Mesenchymal stem cell (in vitro differentiated cells and primary cell): ENCODE measurements at regions not wholly inside any gene's neighbourhood (a gene's known extent, or its start where the extent isn't known, plus 50 kb on each side); places are given as distances from the start of the nearest gene placed in this dataset.

Experiments used
- DNase-seq: peaks from one replicate; pipeline ENCODE4 v3.0.0-alpha.2; 2013
- H2AFZ ChIP-seq: one replicate; pipeline ENCODE4 v1.6.1; 2013; ENCODE audit warnings: low read depth, mild to moderate bottlenecking, control low read depth, inconsistent platforms, low read length, moderate library complexity
- H2AK5ac ChIP-seq: 2 replicates; pipeline ENCODE4 v1.6.1; 2013; ENCODE audit warnings: low read length, moderate library complexity, mild to moderate bottlenecking, inconsistent platforms; ENCODE audit not compliant: severe bottlenecking
- H2BK120ac ChIP-seq: one replicate; pipeline ENCODE4 v1.6.1; 2013; ENCODE audit warnings: low read depth, mild to moderate bottlenecking, inconsistent platforms, low read length, moderate library complexity
- H2BK12ac ChIP-seq, 2 experiments: one replicate each; pipeline ENCODE4 v1.6.1; 2013; ENCODE audit warnings: inconsistent platforms in 2 of 2, low read length in 2 of 2, mild to moderate bottlenecking in 2 of 2, moderate library complexity in 2 of 2, control low read depth in 1 of 2
- H2BK15ac ChIP-seq: one replicate; pipeline ENCODE4 v1.6.1; 2013; ENCODE audit warnings: mild to moderate bottlenecking, low read depth, inconsistent platforms; ENCODE audit not compliant: poor library complexity, severe bottlenecking
- H2BK5ac ChIP-seq: 2 replicates; pipeline ENCODE4 v1.6.1; 2013; ENCODE audit warnings: low read depth, mild to moderate bottlenecking, low read length, control low read depth, inconsistent platforms; ENCODE audit not compliant: poor library complexity, severe bottlenecking
- H3K14ac ChIP-seq, 2 experiments: one replicate each; pipeline ENCODE4 v1.6.1; 2013; ENCODE audit warnings: inconsistent platforms in 2 of 2, low read length in 2 of 2, control low read depth in 1 of 2, mild to moderate bottlenecking in 1 of 2, moderate library complexity in 1 of 2
- H3K18ac ChIP-seq, 2 experiments: one replicate each; pipeline ENCODE4 v1.6.1; 2013; ENCODE audit warnings: inconsistent platforms in 2 of 2, low read length in 2 of 2, control low read depth in 1 of 2, low read depth in 1 of 2, mild to moderate bottlenecking in 1 of 2
- H3K23ac ChIP-seq, 2 experiments: one replicate each; pipeline ENCODE4 v1.6.1; 2013; ENCODE audit warnings: inconsistent platforms in 2 of 2, low read length in 2 of 2, mild to moderate bottlenecking in 2 of 2, moderate library complexity in 2 of 2, control low read depth in 1 of 2
- H3K27ac ChIP-seq: 2 replicates; pipeline ENCODE4 v1.5.1; 2013; ENCODE audit warnings: mild to moderate bottlenecking, moderate library complexity, low read length, control low read depth, inconsistent platforms; ENCODE audit not compliant: poor library complexity, severe bottlenecking
- H3K27me3 ChIP-seq, 2 experiments: 2 replicates each; pipeline versions ENCODE4 v1.6.1 to v1.7.0; 2013; ENCODE audit warnings: low read length in 2 of 2, mild to moderate bottlenecking in 2 of 2, moderate library complexity in 2 of 2, control low read depth in 1 of 2, inconsistent platforms in 1 of 2; ENCODE audit not compliant: control insufficient read depth in 1 of 2, insufficient read depth in 1 of 2
- H3K36me3 ChIP-seq, 2 experiments: 2 replicates each; pipeline versions ENCODE4 v1.6.1 to v1.7.0; 2013; ENCODE audit warnings: low read length in 2 of 2, control low read depth in 1 of 2, inconsistent platforms in 1 of 2, low read depth in 1 of 2, mild to moderate bottlenecking in 1 of 2; ENCODE audit not compliant: insufficient read depth in 2 of 2, control insufficient read depth in 1 of 2
- H3K4ac ChIP-seq, 2 experiments: one replicate each; pipeline ENCODE4 v1.6.1; 2013; ENCODE audit warnings: inconsistent platforms in 2 of 2, low read length in 2 of 2, mild to moderate bottlenecking in 2 of 2, moderate library complexity in 2 of 2, control low read depth in 1 of 2, low read depth in 1 of 2
- H3K4me1 ChIP-seq: 2 replicates; pipeline ENCODE4 v1.6.1; 2013; ENCODE audit warnings: low read depth, low read length, control low read depth; ENCODE audit not compliant: control insufficient read depth, insufficient read depth
- H3K4me2 ChIP-seq: 2 replicates; pipeline ENCODE4 v1.6.1; 2013; ENCODE audit warnings: low read length, mild to moderate bottlenecking, inconsistent platforms; ENCODE audit not compliant: poor library complexity, severe bottlenecking
- H3K4me3 ChIP-seq, 2 experiments: 2 replicates each; pipeline versions ENCODE4 v1.5.1 to v1.7.0; 2013; ENCODE audit warnings: low read length in 2 of 2, mild to moderate bottlenecking in 2 of 2, control low read depth in 1 of 2, low read depth in 1 of 2; ENCODE audit not compliant: insufficient read depth in 1 of 2
- H3K79me1 ChIP-seq: replicated peaks from 2 replicates; pipeline ENCODE4 v1.6.1; 2013; ENCODE audit warnings: mild to moderate bottlenecking, control low read depth, low read length, inconsistent platforms; ENCODE audit not compliant: poor library complexity, severe bottlenecking
- H3K9ac ChIP-seq: 2 replicates; pipeline ENCODE4 v1.7.0; 2013; ENCODE audit warnings: mild to moderate bottlenecking, low read length, moderate library complexity
- H3K9me3 ChIP-seq: 2 replicates; pipeline ENCODE4 v1.7.0; 2013; ENCODE audit warnings: mild to moderate bottlenecking, low read length; ENCODE audit not compliant: control insufficient read depth
- H4K8ac ChIP-seq: one replicate; pipeline ENCODE4 v1.6.1; 2013; ENCODE audit warnings: inconsistent platforms, mild to moderate bottlenecking, low read length, moderate library complexity
- H4K91ac ChIP-seq: one replicate; pipeline ENCODE4 v1.6.1; 2013; ENCODE audit warnings: mild to moderate bottlenecking, low read length, inconsistent platforms
- WGBS: methylation state at CpG from one replicate; pipeline ENCODE4 v1.1.7; 2013; ENCODE audit warnings: mixed read lengths; 5-methylcytosine and 5-hydroxymethylcytosine counted together

DNA sequence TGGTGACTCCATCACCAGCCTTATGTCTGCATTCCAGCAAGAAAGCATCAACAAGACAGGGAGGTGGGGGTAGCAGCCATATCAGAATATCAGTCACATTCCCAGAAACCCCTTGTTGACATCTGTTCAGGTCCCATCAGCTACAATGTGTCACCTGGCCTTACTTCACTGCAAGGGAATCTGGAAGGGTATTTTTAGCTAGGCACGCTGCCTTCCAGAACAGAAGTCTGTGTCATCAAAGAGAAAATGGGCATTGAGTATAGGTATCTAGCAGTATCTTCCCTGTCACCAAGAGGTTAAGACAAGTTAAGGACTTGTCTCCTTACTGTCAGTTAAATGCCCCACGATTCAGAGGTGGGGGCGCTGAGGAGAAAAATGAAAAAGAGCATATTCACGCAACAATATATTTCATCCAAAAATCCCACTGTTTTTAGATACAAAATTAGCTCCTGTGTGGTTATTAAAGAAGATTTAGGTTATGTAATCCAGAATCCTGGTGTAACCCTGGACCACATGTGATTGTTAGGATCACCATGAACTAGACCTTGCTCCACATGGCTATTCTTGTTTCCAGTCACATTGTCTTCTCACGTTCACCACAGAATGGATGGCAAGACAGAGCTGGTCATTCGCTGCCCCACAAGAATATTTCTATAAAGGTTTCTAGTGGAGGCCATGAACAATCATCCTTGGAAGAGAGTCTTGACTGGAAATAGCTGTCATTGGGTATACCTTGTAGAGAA lies 60.0 kb upstream of the PDHA1 start:
- H2AK5ac ChIP-seq: no peak overlapping the region
- no peak overlapping the region for H2BK120ac ChIP-seq
- H3K79me1 ChIP-seq: no peaks in the 10 kb centered on the region
- H3K14ac ChIP-seq: no peak overlapping the region
- H3K27me3 ChIP-seq: peaks cover 0 to 3% of the 10 kb centered on the region in 2 experiments
- H2BK12ac ChIP-seq: no peak overlapping the region
- no peak overlapping the region for H3K23ac ChIP-seq
- no peak overlapping the region for H2BK15ac ChIP-seq
- WGBS: 78% methylated on average over 3 of the region's 6 CpGs
- H3K4me2 ChIP-seq: no peak overlapping the region
- no peak overlapping the region for H3K4ac ChIP-seq
- H3K18ac ChIP-seq: no peak overlapping the region
- no peak overlapping the region for H3K27ac ChIP-seq
- no peaks in the 10 kb centered on the region for H3K4me1 ChIP-seq
- H3K9ac ChIP-seq: no peak overlapping the region
- H3K36me3 ChIP-seq: no peaks in the 10 kb centered on the region
- no peak overlapping the region for H2BK5ac ChIP-seq
- no peak overlapping the region for H4K91ac ChIP-seq
- no peak overlapping the region for H3K4me3 ChIP-seq
- H2AFZ ChIP-seq: no peak overlapping the region
- H3K9me3 ChIP-seq: no peaks in the 10 kb centered on the region
- no peak overlapping the region for H4K8ac ChIP-seq
- DNase-seq: no peak

DNA sequence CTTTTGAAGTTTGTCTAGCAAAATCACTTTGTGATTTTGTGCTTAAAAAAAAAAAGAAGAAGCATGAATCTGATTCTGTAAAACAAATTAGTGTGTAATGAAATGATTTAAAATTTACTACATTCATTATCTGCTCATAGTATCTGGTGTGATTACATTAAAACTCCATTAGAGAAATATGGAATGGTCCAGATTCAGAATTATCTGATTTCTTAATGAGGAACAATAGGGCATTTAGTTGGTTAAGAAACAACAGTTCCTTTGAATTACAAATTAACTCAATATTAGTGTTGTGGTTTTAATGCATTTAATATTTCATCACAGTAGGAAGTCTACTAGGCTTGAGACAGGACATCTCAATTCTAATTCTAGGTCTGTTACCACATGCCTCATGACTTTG lies 57.9 kb upstream of the PDHA1 start:
- H2AFZ ChIP-seq: no peak overlapping the region
- DNase-seq: no peak
- no peak overlapping the region for H3K27ac ChIP-seq

DNA sequence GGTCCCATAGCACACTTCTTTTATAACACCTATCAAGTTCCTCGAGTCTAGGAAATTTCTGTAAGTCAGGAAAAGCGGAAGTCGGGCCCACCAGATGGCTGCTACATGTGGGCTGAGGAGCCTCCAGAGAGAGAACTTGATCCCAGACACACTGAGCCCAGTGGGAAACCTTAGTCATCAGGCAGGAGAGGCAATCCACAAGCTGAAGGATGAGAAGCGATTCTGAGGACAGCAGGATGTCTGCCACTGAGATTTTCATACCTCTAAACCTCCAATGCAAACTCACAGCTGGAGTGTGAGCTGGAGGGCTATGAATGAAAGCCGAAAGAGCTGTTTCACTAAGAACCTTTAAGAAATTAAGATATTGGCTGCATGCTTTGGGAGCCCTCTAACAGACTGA lies 52.6 kb upstream of the PDHA1 start:
- Histone ChIP-seq H3K4me1 (no peaks in the 10 kb centered on the region), H4K91ac (no peak overlapping the region), H2BK12ac (no peak overlapping the region), H3K79me1 (no peaks in the 10 kb centered on the region), H3K27me3 (peaks cover 6 to 12% of the 10 kb centered on the region in 2 experiments), H2BK5ac (no peak overlapping the region), H3K36me3 (no peaks in the 10 kb centered on the region), H3K9ac (no peak overlapping the region), H2BK120ac (no peak overlapping the region), H3K14ac (no peak overlapping the region), H3K18ac (no peak overlapping the region), H3K9me3 (no peaks in the 10 kb centered on the region), H3K23ac (no peak overlapping the region), H2BK15ac (no peak overlapping the region), H3K4ac (no peak overlapping the region), H2AFZ (no peak overlapping the region), H3K4me2 (no peak overlapping the region), H4K8ac (no peak overlapping the region), H2AK5ac (no peak overlapping the region), H3K27ac (no peak overlapping the region), H3K4me3 (no peak overlapping the region)
- DNase-seq: no peak
- 43% methylated on average over 3 of the region's 5 CpGs for WGBS

More for the DNA sequence above, 57.9 kb upstream of the PDHA1 start:
- H3K9me3 ChIP-seq: no peaks in the 10 kb centered on the region
- H3K4me2 ChIP-seq: no peak overlapping the region
- H3K4ac ChIP-seq: no peak overlapping the region
- no peak overlapping the region for H2AK5ac ChIP-seq
- H2BK120ac ChIP-seq: no peak overlapping the region
- no peak overlapping the region for H4K8ac ChIP-seq
- no peak overlapping the region for H3K9ac ChIP-seq
- H3K18ac ChIP-seq: no peak overlapping the region
- no peak overlapping the region for H3K14ac ChIP-seq
- no peak overlapping the region for H4K91ac ChIP-seq
- no peak overlapping the region for H2BK15ac ChIP-seq
- H3K79me1 ChIP-seq: no peaks in the 10 kb centered on the region
- H3K4me1 ChIP-seq: no peaks in the 10 kb centered on the region
- H2BK12ac ChIP-seq: no peak overlapping the region
- H3K23ac ChIP-seq: no peak overlapping the region
- no peak overlapping the region for H3K4me3 ChIP-seq
- peaks cover 4 to 12% of the 10 kb centered on the region in 2 experiments for H3K27me3 ChIP-seq
- H2BK5ac ChIP-seq: no peak overlapping the region
- H3K36me3 ChIP-seq: no peaks in the 10 kb centered on the region

DNA sequence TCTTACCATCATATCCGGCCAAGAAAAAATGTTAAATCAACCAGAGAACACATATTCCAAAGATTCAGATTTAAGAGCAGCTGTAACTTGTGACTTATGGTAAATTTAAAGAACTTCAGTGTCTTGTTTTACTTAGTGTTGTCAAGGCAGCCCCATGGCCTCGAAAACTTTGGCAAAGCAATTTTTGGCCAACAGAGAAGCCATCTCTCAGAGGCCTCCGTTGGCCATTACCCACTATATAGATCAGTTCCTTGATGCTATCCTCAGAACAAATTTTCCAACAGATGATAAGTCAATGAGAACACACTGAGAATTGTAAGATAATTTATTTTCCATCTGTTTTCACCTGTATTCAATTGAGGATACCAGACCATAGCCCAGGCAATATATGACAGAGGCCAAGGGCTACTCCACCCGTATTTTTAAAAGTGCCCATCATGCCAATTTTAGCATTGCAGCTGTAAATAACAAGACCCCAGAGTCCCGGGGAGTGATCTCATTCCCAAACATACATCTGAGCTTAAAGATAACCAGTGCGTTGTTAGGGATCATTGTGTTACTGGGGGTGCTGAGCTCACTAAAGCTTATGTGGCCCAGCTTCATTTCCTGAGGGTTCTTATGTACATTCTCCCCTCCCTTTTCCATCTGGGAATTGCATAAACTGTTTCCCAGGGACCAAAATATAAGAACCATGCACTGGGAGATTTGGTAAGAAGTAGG lies 50.0 kb upstream of the PDHA1 start:
- no peaks in the 10 kb centered on the region for H3K9me3 ChIP-seq
- no peaks in the 10 kb centered on the region for H3K79me1 ChIP-seq
- no peak overlapping the region for H2BK120ac ChIP-seq
- H3K27ac ChIP-seq: no peak overlapping the region
- no peak overlapping the region for H2AK5ac ChIP-seq
- no peak overlapping the region for H2BK15ac ChIP-seq
- no peak overlapping the region for H2AFZ ChIP-seq
- no peaks in the 10 kb centered on the region for H3K36me3 ChIP-seq
- H3K27me3 ChIP-seq: peaks cover 6 to 9% of the 10 kb centered on the region in 2 experiments
- H3K23ac ChIP-seq: no peak overlapping the region
- no peak overlapping the region for H3K14ac ChIP-seq
- no peak overlapping the region for H2BK12ac ChIP-seq
- H4K8ac ChIP-seq: no peak overlapping the region
- no peak overlapping the region for H3K9ac ChIP-seq
- H4K91ac ChIP-seq: no peak overlapping the region
- DNase-seq: no peak
- no peak overlapping the region for H3K4me3 ChIP-seq
- H3K4me1 ChIP-seq: no peaks in the 10 kb centered on the region
- H3K18ac ChIP-seq: no peak overlapping the region
- no peak overlapping the region for H3K4me2 ChIP-seq
- H3K4ac ChIP-seq: no peak overlapping the region
- no peak overlapping the region for H2BK5ac ChIP-seq
- WGBS: 25% methylated on average over 1 of the region's 6 CpGs
